ENCODE measurements at regions not wholly inside any gene's neighbourhood (a gene's known extent, or its start where the extent isn't known, plus 50 kb on each side); places are given as distances from the start of the nearest gene placed in this dataset.

GRCh38 chr18:2087877-2088673 is 483.2 kb downstream of the METTL4 start:
- DNase-seq (ENCODE audit: low spot score), result no peak
- intact Hi-C loops (cut with DNase I), result no loop called here
- peak; percentile 65 for ATAC-seq

- intact Hi-C loops (cut with DNase I), result no loop called here
- ATAC-seq, result no peak
- no peak for DNase-seq (ENCODE audit: low spot score)
Measured at GRCh38 chr18:2089396-2089795, 481.9 kb downstream of the METTL4 start.

GRCh38 chr18:2091937-2092336 is 479.4 kb downstream of the METTL4 start:
- DNase-seq (ENCODE audit: low spot score) (no peak), ATAC-seq (no peak)
- intact Hi-C loops (cut with DNase I), result no loop called here

- DNase-seq (ENCODE audit: low spot score) (no peak), ATAC-seq (no peak)
- intact Hi-C loops (cut with DNase I), result no loop called here
Measured at GRCh38 chr18:2096551-2096950, 474.8 kb downstream of the METTL4 start.

GRCh38 chr18:2100694-2101213 is 470.6 kb downstream of the METTL4 start:
- intact Hi-C loops (cut with DNase I), result no loop called here
- peak; percentile 46 for ATAC-seq
- no peak for DNase-seq (ENCODE audit: low spot score)

GRCh38 chr18:2102022-2102421 is 469.3 kb downstream of the METTL4 start:
- ATAC-seq (no peak), DNase-seq (ENCODE audit: low spot score) (no peak)
- intact Hi-C loops (cut with DNase I), result no loop called here

GRCh38 chr18:2103299-2103698 is 468.0 kb downstream of the METTL4 start:
- DNase-seq (ENCODE audit: low spot score) (no peak), ATAC-seq (no peak)
- intact Hi-C loops (cut with DNase I), result no loop called here

GRCh38 chr18:2104620-2105462 is 466.5 kb downstream of the METTL4 start:
- DNase-seq (ENCODE audit: low spot score), result no peak
- no peak for ATAC-seq
- intact Hi-C loops (cut with DNase I), result no loop called here

- DNase-seq (ENCODE audit: low spot score) (no peak), ATAC-seq (no peak)
- intact Hi-C loops (cut with DNase I), result no loop called here
Measured at GRCh38 chr18:2108591-2108990, 462.7 kb downstream of the METTL4 start.

GRCh38 chr18:2111456-2111855 is 459.8 kb downstream of the METTL4 start:
- DNase-seq (ENCODE audit: low spot score) (no peak), ATAC-seq (no peak)
- intact Hi-C loops (cut with DNase I), result no loop called here

- intact Hi-C loops (cut with DNase I), result no loop called here
- ATAC-seq, result no peak
- DNase-seq (ENCODE audit: low spot score), result no peak
Measured at GRCh38 chr18:2112435-2113045, 458.8 kb downstream of the METTL4 start.

- DNase-seq (ENCODE audit: low spot score), result no peak
- intact Hi-C loops (cut with DNase I), result no loop called here
- ATAC-seq, result no peak
Measured at GRCh38 chr18:2114289-2114688, 457.0 kb downstream of the METTL4 start.

- no peak for DNase-seq (ENCODE audit: low spot score)
- intact Hi-C loops (cut with DNase I), result no loop called here
- ATAC-seq, result no peak
Measured at GRCh38 chr18:2114765-2115164, 456.5 kb downstream of the METTL4 start.

- intact Hi-C loops (cut with DNase I), result no loop called here
- DNase-seq (ENCODE audit: low spot score) (no peak), ATAC-seq (no peak)
Measured at GRCh38 chr18:2121224-2121623, 450.1 kb downstream of the METTL4 start.

GRCh38 chr18:2123077-2123476 is 448.2 kb downstream of the METTL4 start:
- no peak for DNase-seq (ENCODE audit: low spot score)
- no peak for ATAC-seq
- intact Hi-C loops (cut with DNase I), result no loop called here

GRCh38 chr18:2134364-2134763 is 436.9 kb downstream of the METTL4 start:
- ATAC-seq (no peak), DNase-seq (ENCODE audit: low spot score) (no peak)
- intact Hi-C loops (cut with DNase I), result no loop called here

GRCh38 chr18:2135309-2135708 is 436.0 kb downstream of the METTL4 start:
- ATAC-seq (no peak), DNase-seq (ENCODE audit: low spot score) (no peak)
- intact Hi-C loops (cut with DNase I), result no loop called here

GRCh38 chr18:2138552-2138951 is 432.8 kb downstream of the METTL4 start:
- intact Hi-C loops (cut with DNase I), result no loop called here
- ATAC-seq (no peak), DNase-seq (ENCODE audit: low spot score) (no peak)

- DNase-seq (ENCODE audit: low spot score) (no peak), ATAC-seq (no peak)
- intact Hi-C loops (cut with DNase I), result no loop called here
Measured at GRCh38 chr18:2139691-2140090, 431.6 kb downstream of the METTL4 start.

GRCh38 chr18:2143636-2144035 is 427.7 kb downstream of the METTL4 start:
- intact Hi-C loops (cut with DNase I), result no loop called here
- ATAC-seq, result no peak

More at GRCh38 chr18:2143636-2144035, 427.7 kb downstream of the METTL4 start:
- DNase-seq (ENCODE audit: low spot score), result no peak
